HEK293 (cell line): ENCODE measurements at regions not wholly inside any gene's neighbourhood (a gene's known extent, or its start where the extent isn't known, plus 50 kb on each side); places are given as distances from the start of the nearest gene placed in this dataset.

ENCODE experiments used
- CTCF ChIA-PET: fragments of 350-600 bp; formaldehyde crosslinking; extraction: SDS; loops from one replicate; lab custom pipeline; 2021; ENCODE audit warnings: antibody characterized with exemption; lab: Yijun Ruan, JAX
- POLR2A ChIA-PET: fragments of 300-600 bp; formaldehyde crosslinking; extraction: SDS; loops from one replicate; lab custom pipeline; 2020; ENCODE audit warnings: antibody characterized with exemption, inconsistent platforms; lab: Yijun Ruan, JAX
- H3K27ac ChIP-seq: fragments of 200-500 bp; sonication (Bioruptor generic); 2 replicates; pipeline ENCODE4 v1.5.1; 2014; ENCODE audit warnings: low read depth, low read length, control low read depth, inconsistent platforms; ENCODE audit errors: extremely low read depth
- H3K36me3 ChIP-seq, 2 experiments: fragments of 200-500 bp in 1 of 2; sonication (Bioruptor generic) in 1 of 2; 1 replicate in 1 of 2; 2 replicates in 1 of 2; pipeline ENCODE4 v1.5.1; 2014 to 2017; ENCODE audit warnings: inconsistent platforms in 2 of 2, low read length in 2 of 2; ENCODE audit not compliant: control insufficient read depth in 2 of 2, insufficient read depth in 1 of 2
- H3K4me1 ChIP-seq: fragments of 200-500 bp; sonication (Bioruptor generic); 2 replicates; pipeline ENCODE4 v1.5.1; 2014; ENCODE audit warnings: mild to moderate bottlenecking, low read length, inconsistent platforms; ENCODE audit not compliant: control insufficient read depth, insufficient read depth
- H3K4me3 ChIP-seq: 2 replicates; pipeline ENCODE4 v1.5.1; 2011; ENCODE audit warnings: low read depth, mild to moderate bottlenecking, control low read depth, low read length, moderate library complexity
- H3K9me3 ChIP-seq: fragments of 200-500 bp; sonication (Bioruptor generic); 2 replicates; pipeline ENCODE4 v1.5.1; 2014; ENCODE audit warnings: low read depth, low read length, inconsistent platforms; ENCODE audit not compliant: control insufficient read depth, insufficient read depth
- GLI4 ChIP-seq: fragments of 450-650 bp; formaldehyde crosslinking; IDR thresholded peaks from 2 replicates; pipeline ENCODE4 v1.5.1; 2016; ENCODE audit warnings: missing biosample characterization, missing genetic modification characterization
- KLF10 ChIP-seq: fragments of 450-650 bp; IDR thresholded peaks from 2 replicates; pipeline ENCODE4 v1.5.1; 2018; ENCODE audit warnings: missing biosample characterization, mild to moderate bottlenecking, missing genetic modification characterization
- KLF17 ChIP-seq: fragments of 450-650 bp; formaldehyde crosslinking; IDR thresholded peaks from 2 replicates; pipeline ENCODE4 v1.5.1; 2016; ENCODE audit warnings: missing biosample characterization, missing genetic modification characterization
- ZBTB10 ChIP-seq: fragments of 450-650 bp; formaldehyde crosslinking; IDR thresholded peaks from 2 replicates; pipeline ENCODE4 v1.5.1; 2016; ENCODE audit warnings: missing biosample characterization, missing genetic modification characterization
- ZBTB44 ChIP-seq: fragments of 450-650 bp; IDR thresholded peaks from 2 replicates; pipeline ENCODE4 v1.5.1; 2018; ENCODE audit warnings: missing biosample characterization, mild to moderate bottlenecking, missing genetic modification characterization
- ZNF140 ChIP-seq: fragments of 450-650 bp; formaldehyde crosslinking; IDR thresholded peaks from 2 replicates; pipeline ENCODE4 v1.5.1; 2016; ENCODE audit warnings: missing biosample characterization, missing genetic modification characterization
- ZNF426 ChIP-seq: fragments of 450-650 bp; formaldehyde crosslinking; IDR thresholded peaks from 2 replicates; pipeline ENCODE4 v1.5.1; 2017; ENCODE audit warnings: missing biosample characterization, missing genetic modification characterization, mild to moderate bottlenecking, inconsistent platforms, moderate library complexity
- ZNF518A ChIP-seq: fragments of 450-650 bp; formaldehyde crosslinking; conservative IDR thresholded peaks from 2 replicates; pipeline ENCODE4 v1.5.1; 2016; ENCODE audit warnings: low read depth, missing biosample characterization, missing genetic modification characterization
- ZNF561 ChIP-seq: fragments of 450-650 bp; IDR thresholded peaks from 2 replicates; pipeline ENCODE4 v1.5.1; 2018; ENCODE audit warnings: missing biosample characterization, missing genetic modification characterization, borderline replicate concordance
- ZNF658 ChIP-seq: fragments of 450-650 bp; formaldehyde crosslinking; IDR thresholded peaks from 2 replicates; pipeline ENCODE4; 2016; ENCODE audit warnings: missing biosample characterization, missing genetic modification characterization
- ZNF76 ChIP-seq: fragments of 450-650 bp; formaldehyde crosslinking; IDR thresholded peaks from 2 replicates; pipeline ENCODE4; 2016; ENCODE audit warnings: low read depth, missing biosample characterization, missing genetic modification characterization, borderline replicate concordance
- ZNF837 ChIP-seq: fragments of 450-650 bp; formaldehyde crosslinking; IDR thresholded peaks from 2 replicates; pipeline ENCODE4 v1.5.1; 2016; ENCODE audit warnings: missing biosample characterization, missing genetic modification characterization
- ZSCAN30 ChIP-seq: fragments of 450-650 bp; IDR thresholded peaks from 2 replicates; pipeline ENCODE4 v1.5.1; 2018; ENCODE audit warnings: missing biosample characterization, mild to moderate bottlenecking, missing genetic modification characterization, moderate library complexity
- ZSCAN5A ChIP-seq: fragments of 450-650 bp; formaldehyde crosslinking; IDR thresholded peaks from 2 replicates; pipeline ENCODE4 v1.5.1; 2016; ENCODE audit warnings: missing biosample characterization, missing genetic modification characterization

GRCh38 chr13:63088226-63088625 is 1672.6 kb upstream of the PCDH20 start (continued):
- TF ChIP-seq ZNF837 (tag by site-specific recombination): no peak

GRCh38 chr13:63086286-63086685 is 1670.6 kb upstream of the PCDH20 start:
- CTCF ChIA-PET: no interaction called here
- TF ChIP-seq ZSCAN5A (no peak), KLF10 (no peak), ZNF518A (tag by site-specific recombination) (no peak), ZNF426 (no peak), ZBTB44 (tag by site-specific recombination) (no peak), ZNF76 (tag by site-specific recombination) (no peak), KLF17 (no peak), ZBTB10 (no peak), ZSCAN30 (tag by site-specific recombination) (no peak), ZNF658 (tag by site-specific recombination) (no peak), ZNF561 (tag by site-specific recombination) (no peak), ZNF140 (tag by site-specific recombination) (no peak), GLI4 (no peak)
- TF ChIP-seq, all 188 proteins: peak for 0
- Histone ChIP-seq H3K27ac (no peak overlapping the region), H3K4me1 (no peaks in the 10 kb centered on the region), H3K4me3 (no peak overlapping the region), H3K36me3 (no peaks in the 10 kb centered on the region), H3K9me3 (no peaks in the 10 kb centered on the region)
- POLR2A ChIA-PET: no interaction called here
